ENCODE measurements at regions not wholly inside any gene's neighbourhood (a gene's known extent, or its start where the extent isn't known, plus 50 kb on each side); places are given as distances from the start of the nearest gene placed in this dataset.

- H3K27me3 Mint-ChIP-seq, result no peaks in the 10 kb centered on the region
- DNase-seq, result no peak
- intact Hi-C loops (cut with micrococcal nuclease), result no loop called here
- ATAC-seq, result no peak
- no peak overlapping the region for H3K27ac Mint-ChIP-seq
- POLR2A ChIA-PET, result no interaction called here
- no peak overlapping the region for H3K4me3 Mint-ChIP-seq
- H3K9me3 Mint-ChIP-seq, result no peaks in the 10 kb centered on the region
- H3K4me1 Mint-ChIP-seq (ENCODE audit: low read depth), result no peaks in the 10 kb centered on the region
- no peaks in the 10 kb centered on the region for H3K36me3 Mint-ChIP-seq (ENCODE audit: low read depth)
- TF ChIP-seq CTCF (IDR thresholded peaks at IDR 0.05), result no peak
- CTCF ChIA-PET, result no interaction called here
Observed at GRCh38 chr22:23513133-23513532, 67.0 kb downstream of the IGLL1 start.

DNA sequence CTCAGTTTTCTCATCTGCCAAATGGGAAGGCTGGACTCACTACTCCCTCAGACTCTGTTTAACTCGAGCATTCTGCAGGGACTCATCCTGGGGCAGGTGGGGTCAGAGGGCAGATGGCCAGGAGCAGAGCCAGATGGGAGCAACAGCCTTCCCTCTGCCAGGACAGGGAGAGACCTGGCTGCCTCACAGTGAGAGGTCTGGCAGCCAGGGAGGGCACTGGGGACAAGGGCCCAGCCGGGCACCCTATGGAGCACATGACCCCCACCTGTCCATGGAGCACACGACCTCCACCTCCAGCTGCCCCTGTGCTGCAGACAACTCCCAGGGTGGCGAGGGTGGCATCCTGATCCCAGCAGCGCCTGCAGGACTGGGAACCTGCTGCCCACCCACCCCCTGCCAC, 67.4 kb downstream of the IGLL1 start:
- Mint-ChIP-seq H3K27me3 (no peaks in the 10 kb centered on the region), H3K36me3 (ENCODE audit: low read depth) (no peaks in the 10 kb centered on the region), H3K27ac (no peak overlapping the region), H3K4me3 (no peak overlapping the region), H3K4me1 (ENCODE audit: low read depth) (no peaks in the 10 kb centered on the region), H3K9me3 (no peaks in the 10 kb centered on the region)
- DNase-seq (no peak), ATAC-seq (no peak)
- intact Hi-C loops (cut with micrococcal nuclease), result no loop called here
- ChIA-PET CTCF (no interaction called here), POLR2A (no interaction called here)
- no peak for TF ChIP-seq CTCF (IDR thresholded peaks at IDR 0.05)

DNA sequence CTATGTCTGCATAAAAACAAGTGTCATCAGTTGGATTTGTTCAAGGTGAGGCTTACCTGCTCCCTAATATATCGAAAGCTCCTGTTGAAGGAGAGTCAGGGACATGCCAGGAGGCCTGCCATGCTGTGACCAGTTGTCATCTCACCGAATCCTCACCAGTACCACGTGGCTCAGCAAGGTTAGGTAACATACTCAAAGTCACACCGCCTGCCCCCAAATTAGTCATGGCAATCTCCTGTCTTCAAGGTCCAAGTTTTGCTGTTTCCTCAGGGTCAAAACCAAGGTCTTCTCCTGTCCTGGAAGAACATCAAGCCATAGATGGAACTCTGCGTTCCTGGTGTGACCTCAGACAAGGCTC, 67.8 kb downstream of the IGLL1 start:
- H3K4me3 Mint-ChIP-seq, result no peak overlapping the region
- no peak overlapping the region for H3K27ac Mint-ChIP-seq
- ATAC-seq, result no peak
- intact Hi-C loops (cut with micrococcal nuclease), result no loop called here
- no peaks in the 10 kb centered on the region for H3K4me1 Mint-ChIP-seq (ENCODE audit: low read depth)
- H3K36me3 Mint-ChIP-seq (ENCODE audit: low read depth), result no peaks in the 10 kb centered on the region
- no peak for DNase-seq
- H3K27me3 Mint-ChIP-seq, result no peaks in the 10 kb centered on the region
- no peaks in the 10 kb centered on the region for H3K9me3 Mint-ChIP-seq
- no peak for TF ChIP-seq CTCF (IDR thresholded peaks at IDR 0.05)
- POLR2A ChIA-PET, result no interaction called here
- CTCF ChIA-PET, result no interaction called here

DNA sequence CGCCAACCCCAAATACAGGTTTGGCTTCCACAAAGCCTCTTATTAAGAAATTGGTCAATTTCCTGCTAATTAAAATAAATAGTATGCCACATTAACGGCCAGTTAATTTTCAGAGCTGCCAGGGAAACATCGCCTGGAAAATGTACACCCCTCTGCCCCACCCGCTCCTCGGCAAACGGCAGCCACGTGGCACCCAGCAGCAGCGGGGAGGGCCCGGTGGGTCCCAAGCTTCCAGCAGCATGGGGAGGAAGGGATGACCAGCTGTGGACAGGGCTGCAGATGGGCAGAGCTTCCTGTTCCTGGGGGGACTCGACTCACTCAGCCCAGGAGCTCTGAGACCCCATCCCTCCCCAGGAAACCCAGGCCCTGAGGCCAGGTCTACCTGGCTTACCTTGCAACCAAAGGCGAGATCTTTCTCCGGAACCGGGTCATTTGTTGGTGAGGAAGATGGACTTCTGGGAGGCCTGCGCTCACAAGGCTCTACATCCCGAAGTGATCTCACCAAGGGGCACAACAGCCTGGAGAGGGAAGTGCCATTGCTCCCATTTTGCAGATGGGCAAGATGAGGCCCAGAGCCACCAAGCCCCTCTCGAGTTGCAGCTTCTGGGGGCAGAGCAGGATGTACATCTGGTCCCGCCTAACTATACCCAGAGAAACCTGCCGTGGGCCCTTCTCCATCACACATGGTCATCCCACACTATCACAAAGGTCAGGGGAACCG, 68.3 kb downstream of the IGLL1 start:
- ChIA-PET POLR2A (no interaction called here), CTCF (no interaction called here)
- no peak for ATAC-seq
- DNase-seq, result no peak
- Mint-ChIP-seq H3K27ac (no peak overlapping the region), H3K4me1 (ENCODE audit: low read depth) (no peaks in the 10 kb centered on the region), H3K36me3 (ENCODE audit: low read depth) (no peaks in the 10 kb centered on the region), H3K27me3 (no peaks in the 10 kb centered on the region), H3K4me3 (no peak overlapping the region), H3K9me3 (no peaks in the 10 kb centered on the region)
- intact Hi-C loops (cut with micrococcal nuclease), result no loop called here
- TF ChIP-seq CTCF (IDR thresholded peaks at IDR 0.05), result no peak

DNA sequence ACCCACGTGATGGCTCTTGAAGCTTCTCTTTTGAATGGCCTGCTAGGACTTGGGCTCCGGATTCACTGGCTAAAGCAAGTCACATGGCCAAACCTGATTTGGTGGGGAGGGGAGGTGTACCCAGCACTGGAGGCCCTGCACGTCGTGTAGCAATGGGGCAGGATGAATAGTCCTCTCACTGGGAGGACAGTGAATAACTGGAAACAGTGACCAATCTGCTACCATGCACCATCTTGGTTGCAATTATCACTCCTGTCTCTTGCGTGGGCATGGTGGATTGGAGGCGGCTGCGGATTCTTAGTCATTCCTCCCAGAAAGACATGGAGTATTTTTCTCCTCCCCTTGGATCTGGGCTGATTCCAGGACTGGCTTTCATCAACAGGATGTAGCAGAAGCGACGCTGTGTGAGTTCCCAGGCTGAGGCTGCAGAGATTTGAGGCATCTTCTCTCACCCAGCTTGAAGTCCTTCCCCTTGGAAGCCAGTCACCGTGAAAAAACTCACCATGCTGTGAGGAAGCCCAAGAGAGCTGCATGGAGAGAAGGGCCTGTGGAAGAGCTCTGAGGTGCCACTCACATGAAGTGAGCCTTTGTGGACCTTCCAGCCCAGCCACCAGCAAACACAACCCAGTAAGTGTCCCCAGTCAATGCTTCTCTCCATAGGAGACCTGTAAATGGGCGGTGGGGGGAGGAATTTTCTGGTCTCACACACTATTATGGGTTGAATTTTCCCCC, 70.4 kb downstream of the IGLL1 start:
- DNase-seq (no peak), ATAC-seq (no peak)
- Mint-ChIP-seq H3K4me3 (no peak overlapping the region), H3K27ac (no peak overlapping the region), H3K27me3 (no peaks in the 10 kb centered on the region), H3K36me3 (ENCODE audit: low read depth) (no peaks in the 10 kb centered on the region), H3K4me1 (ENCODE audit: low read depth) (no peaks in the 10 kb centered on the region), H3K9me3 (no peaks in the 10 kb centered on the region)
- TF ChIP-seq CTCF (IDR thresholded peaks at IDR 0.05), result no peak
- ChIA-PET POLR2A (no interaction called here), CTCF (no interaction called here)
- intact Hi-C loops (cut with micrococcal nuclease), result no loop called here
